ENCODE measurements at regions not wholly inside any gene's neighbourhood (a gene's known extent, or its start where the extent isn't known, plus 50 kb on each side); places are given as distances from the start of the nearest gene placed in this dataset.
"Not testable (repeated sequence)": the region's sequence is repeated elsewhere in the genome, so short reads cannot be mapped to it uniquely, and the experiment has no call there.

DNA sequence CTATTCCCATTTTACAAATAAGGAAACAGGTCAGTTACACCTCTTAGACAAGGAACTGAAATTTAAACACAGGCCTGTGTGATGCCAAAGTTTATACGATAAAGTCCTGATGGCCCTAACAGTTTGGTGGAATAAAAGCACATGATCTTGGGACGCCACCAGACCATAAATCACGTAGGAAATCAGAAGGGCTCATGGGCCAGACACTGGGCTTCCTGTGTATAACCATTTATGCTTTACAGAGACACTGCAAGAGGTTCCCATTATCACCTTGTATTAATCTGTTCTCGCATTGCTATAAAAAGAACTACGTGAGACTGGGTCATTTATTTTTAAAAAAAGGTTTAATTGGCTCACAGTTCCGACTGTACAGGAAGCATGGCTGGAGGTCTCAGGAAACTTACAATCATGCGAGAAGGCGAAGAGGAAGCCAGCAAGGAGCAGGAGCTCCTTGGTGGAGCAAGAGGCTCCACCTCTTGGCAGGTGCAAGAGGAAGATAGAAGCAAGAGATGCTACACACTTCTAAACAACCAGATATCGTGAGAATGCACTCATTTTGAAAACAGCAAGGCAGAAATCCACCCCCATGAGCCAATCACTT, 124.0 kb upstream of the MON1B start:
- DNase-seq (ENCODE audit: low spot score) = no peak

GRCh38 chr16:77067900-77068299, 123.1 kb upstream of the MON1B start:
- DNase-seq (ENCODE audit: low spot score) = no peak

DNA sequence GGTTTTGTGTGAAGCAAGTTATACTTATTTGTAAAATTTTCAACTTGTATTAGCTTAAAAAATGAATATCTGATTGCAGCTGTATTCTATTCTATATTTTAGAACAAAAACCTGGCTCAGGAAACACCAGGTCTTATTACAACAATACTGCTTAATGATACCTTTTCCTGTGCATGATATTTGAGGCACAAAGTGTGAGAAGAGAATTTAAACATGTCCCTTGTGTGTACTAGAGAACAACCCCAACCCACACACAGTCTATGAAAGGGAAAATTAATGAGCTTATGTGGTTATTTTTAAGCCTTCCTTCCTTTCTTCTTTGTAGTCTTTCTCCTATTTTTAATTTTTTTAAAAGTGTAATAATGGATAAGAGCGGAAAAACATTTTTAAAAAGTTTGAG, 122.6 kb upstream of the MON1B start:
- no peak for DNase-seq (ENCODE audit: low spot score)

- DNase-seq (ENCODE audit: low spot score) = no peak
Observed at GRCh38 chr16:77069929-77070328, 121.1 kb upstream of the MON1B start.

- no peak for DNase-seq (ENCODE audit: low spot score)
Observed at GRCh38 chr16:77070683-77071082, 120.3 kb upstream of the MON1B start.

- no peak for DNase-seq (ENCODE audit: low spot score)
Observed at GRCh38 chr16:77076839-77077238, 114.2 kb upstream of the MON1B start.

GRCh38 chr16:77077256-77077922, 113.6 kb upstream of the MON1B start:
- no peak for DNase-seq (ENCODE audit: low spot score)

- no peak for DNase-seq (ENCODE audit: low spot score)
Observed at GRCh38 chr16:77085981-77086380, 105.0 kb upstream of the MON1B start.

DNA sequence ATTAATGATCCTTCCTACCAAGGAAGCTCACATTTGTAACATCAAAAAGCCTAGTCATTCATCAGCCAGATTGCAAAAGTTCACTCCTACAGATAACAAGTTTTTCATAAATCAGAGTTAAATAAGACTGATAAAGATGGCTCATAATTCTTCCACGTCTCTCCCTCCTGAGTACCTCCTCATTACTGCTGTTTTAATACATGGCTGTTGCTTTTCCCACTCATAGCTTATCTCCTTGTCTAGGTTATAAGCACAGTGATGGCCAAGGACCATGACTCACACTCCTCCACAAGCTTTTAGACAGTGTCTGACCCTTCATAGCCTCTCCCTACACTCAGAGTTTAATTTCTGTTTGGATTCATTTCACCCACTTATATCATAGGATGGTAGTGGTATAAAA, 100.9 kb upstream of the MON1B start:
- no peak for DNase-seq (ENCODE audit: low spot score)

GRCh38 chr16:77093309-77093708, 97.7 kb upstream of the MON1B start:
- no peak for DNase-seq (ENCODE audit: low spot score)

DNA sequence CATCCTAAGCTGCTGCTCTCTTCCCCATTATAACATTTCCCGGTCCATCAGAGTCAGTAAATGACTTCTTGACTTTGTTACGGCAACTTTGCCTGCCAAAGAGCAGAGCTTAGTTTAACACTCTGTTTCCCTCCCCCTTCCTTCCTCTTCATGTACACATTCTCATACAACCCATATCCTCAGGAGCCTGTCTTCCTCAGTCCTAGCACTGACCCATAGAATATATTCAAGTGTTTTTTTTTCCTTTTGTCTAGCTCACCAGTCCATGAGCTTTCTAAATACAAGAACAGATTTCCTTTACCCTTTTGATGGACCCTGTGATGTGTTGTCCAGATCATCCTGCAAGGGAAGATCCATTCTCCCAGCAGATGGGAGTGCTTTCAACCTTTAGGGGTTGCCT, 97.0 kb upstream of the MON1B start:
- DNase-seq (ENCODE audit: low spot score) = no peak

GRCh38 chr16:77111056-77111565, 79.9 kb upstream of the MON1B start:
- no peak for DNase-seq (ENCODE audit: low spot score)

GRCh38 chr16:77112746-77113145, 78.2 kb upstream of the MON1B start:
- no peak for DNase-seq (ENCODE audit: low spot score)

GRCh38 chr16:77113835-77114234, 77.2 kb upstream of the MON1B start:
- DNase-seq (ENCODE audit: low spot score) = no peak

GRCh38 chr16:77114361-77114760, 76.6 kb upstream of the MON1B start:
- DNase-seq (ENCODE audit: low spot score) = not testable (repeated sequence)

- DNase-seq (ENCODE audit: low spot score) = no peak
Observed at GRCh38 chr16:77116856-77117255, 74.1 kb upstream of the MON1B start.

DNA sequence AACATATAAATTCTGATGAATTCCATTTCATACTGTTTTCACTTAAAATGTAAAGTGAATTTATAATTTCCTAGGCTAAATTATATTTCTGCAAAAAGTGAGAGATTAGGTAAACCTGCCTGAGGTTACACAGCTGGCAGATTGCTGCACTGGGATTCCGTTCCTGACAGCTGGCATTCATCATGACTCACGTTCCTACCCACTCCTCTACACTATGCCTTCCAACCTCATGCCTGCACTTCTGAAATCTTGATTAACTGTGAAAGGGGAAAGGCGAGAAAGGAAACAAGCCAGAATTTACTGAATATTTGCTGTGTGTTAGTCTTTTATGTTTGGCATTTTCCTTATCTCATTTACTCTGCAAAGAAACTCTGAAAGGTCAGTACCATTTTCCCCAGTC, 73.3 kb upstream of the MON1B start:
- peak; percentile 1 for DNase-seq (ENCODE audit: low spot score)

- no peak for DNase-seq (ENCODE audit: low spot score)
Observed at GRCh38 chr16:77131398-77131797, 59.6 kb upstream of the MON1B start.

- DNase-seq (ENCODE audit: low spot score) = no peak
Observed at GRCh38 chr16:77132051-77132618, 58.9 kb upstream of the MON1B start.

DNA sequence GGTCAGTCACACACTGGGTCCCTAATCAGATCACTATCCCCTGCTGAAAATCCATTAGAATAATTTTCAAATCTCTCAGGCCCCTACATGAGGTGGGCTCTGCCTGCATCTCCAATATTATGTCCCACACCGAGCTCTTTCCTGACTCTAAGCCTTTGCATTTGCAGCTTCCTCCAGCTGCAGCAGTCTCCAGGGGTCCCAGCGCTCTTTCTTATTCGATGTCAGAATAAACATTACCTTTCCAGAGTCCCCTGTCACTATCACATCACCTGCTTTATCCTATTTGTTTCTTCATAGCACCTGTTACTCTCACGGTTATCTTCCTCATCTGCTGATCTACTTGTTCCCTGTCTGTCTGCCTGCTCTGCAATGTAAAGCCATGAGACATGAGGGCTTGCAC, 57.3 kb upstream of the MON1B start:
- no peak for DNase-seq (ENCODE audit: low spot score)

DNA sequence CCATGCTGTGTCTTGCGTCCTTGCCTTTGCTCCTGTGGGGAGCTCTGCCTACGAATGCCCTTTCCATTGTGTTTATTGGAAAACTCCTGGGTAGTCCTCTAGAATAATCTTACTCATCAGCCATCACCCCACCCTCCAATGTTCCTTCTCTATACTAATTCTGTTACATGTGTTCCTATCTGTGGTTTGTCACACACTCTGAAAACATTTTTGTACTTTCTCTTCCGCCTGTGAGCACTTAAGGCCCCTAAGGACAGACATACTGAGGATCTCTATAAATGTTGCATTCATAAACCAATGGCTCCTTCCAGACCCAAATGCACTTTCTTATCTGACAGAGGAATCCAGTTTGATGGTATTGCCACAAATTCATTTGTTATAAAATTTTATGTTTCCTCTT, 53.9 kb upstream of the MON1B start:
- no peak for DNase-seq (ENCODE audit: low spot score)

Measured in RKO (cell line).